ENCODE measurements at regions not wholly inside any gene's neighbourhood (a gene's known extent, or its start where the extent isn't known, plus 50 kb on each side); places are given as distances from the start of the nearest gene placed in this dataset.

DNA sequence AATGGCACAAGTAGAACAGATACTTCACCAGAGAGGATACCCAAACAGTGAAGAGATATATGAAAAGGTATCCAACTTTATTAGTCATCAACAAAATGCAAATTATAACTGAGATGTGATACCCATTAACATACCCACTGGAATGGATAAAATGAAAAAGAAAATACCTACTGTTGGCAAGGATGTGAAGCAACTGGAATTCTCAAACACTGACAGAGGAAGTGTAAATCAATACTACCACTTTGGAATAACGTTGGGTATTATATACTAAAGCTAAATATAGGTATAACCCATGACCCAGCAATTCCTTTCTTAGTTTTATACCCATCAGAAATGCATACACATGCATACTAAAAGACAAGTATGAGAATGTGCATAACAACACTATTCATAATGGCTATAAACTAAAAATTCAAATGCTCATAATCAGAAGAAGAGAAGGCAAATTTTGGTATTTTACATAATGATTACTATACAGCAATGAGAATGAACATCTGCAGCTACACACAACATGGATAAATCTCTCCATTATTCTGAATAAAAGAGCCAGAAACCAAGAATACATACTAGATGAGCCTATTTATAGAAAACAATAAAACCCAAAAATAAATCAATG is 80.6 kb downstream of the RPL27A start:
- Histone ChIP-seq H4K91ac (ENCODE audit: insufficient read length, low read depth, low read length) (no peak overlapping the region), H3K4me1 (ENCODE audit: insufficient read depth, low read length) (peaks cover 8% of the 10 kb centered on the region; the same call in 1 of the 2 replicates), H2AK5ac (ENCODE audit: insufficient read length, low read length) (no peak overlapping the region), H2BK5ac (ENCODE audit: insufficient read length, low read length) (no peak overlapping the region), H3K14ac (ENCODE audit: insufficient read depth, low read length) (no peak overlapping the region), H4K5ac (ENCODE audit: insufficient read length, low read depth, low read length) (no peak overlapping the region), H2BK120ac (ENCODE audit: low read depth, low read length, poor library complexity, severe bottlenecking) (no peak overlapping the region), H3K23ac (ENCODE audit: insufficient read length, low read depth, low read length) (no peak overlapping the region), H3K9ac (ENCODE audit: extremely low read depth, insufficient read length, low read length) (no peak overlapping the region), H2BK20ac (ENCODE audit: low read depth, low read length, poor library complexity, severe bottlenecking) (no peak overlapping the region), H3K18ac (ENCODE audit: insufficient read length, low read depth, low read length) (no peak overlapping the region), H3K56ac (ENCODE audit: insufficient read length, low read depth, low read length) (no peak overlapping the region), H3K4ac (ENCODE audit: low read depth, low read length) (no peak overlapping the region), H3K27me3 (ENCODE audit: insufficient read depth, low read length) (no peaks in the 10 kb centered on the region), H2BK12ac (ENCODE audit: insufficient read length, low read depth, low read length) (no peak overlapping the region), H3K79me1 (ENCODE audit: insufficient read depth, low read depth, low read length, poor library complexity, severe bottlenecking) (no peaks in the 10 kb centered on the region), H3K9me3 (ENCODE audit: control insufficient read depth, low read depth, low read length) (no peaks in the 10 kb centered on the region), H4K20me1 (ENCODE audit: control insufficient read depth, insufficient read depth, insufficient read length) (no peaks in the 10 kb centered on the region), H3T11ph (ENCODE audit: low read length) (no peak overlapping the region), H3K27ac (ENCODE audit: insufficient read length, low read depth, low read length) (no peak overlapping the region), H4K8ac (replicated peaks; ENCODE audit: insufficient read length, low read depth, low read length) (no peak overlapping the region), H3K23me2 (ENCODE audit: insufficient read length, low read depth, low read length, poor library complexity, severe bottlenecking) (no peaks in the 10 kb centered on the region), H3K4me2 (ENCODE audit: insufficient read depth, insufficient read length, low read length) (no peak overlapping the region), H2AFZ (ENCODE audit: low read length) (no peak overlapping the region), H3K79me2 (ENCODE audit: insufficient read depth, low read length) (no peaks in the 10 kb centered on the region), H2BK15ac (ENCODE audit: low read depth, low read length) (no peak overlapping the region)
- Mint-ChIP-seq H3K9me3 (no peaks in the 10 kb centered on the region), H3K27ac (no peak overlapping the region), H3K4me3 (no peak overlapping the region), H3K36me3 (ENCODE audit: insufficient read depth in 1 of 3, low read depth in 3 of 3) (no peaks in the 10 kb centered on the region), H3K4me1 (peaks cover 17 to 20% of the 10 kb centered on the region in 2 experiments), H3K27me3 (ENCODE audit: low read depth) (no peaks in the 10 kb centered on the region)
- no peak for TF ChIP-seq CTCF (conservative IDR thresholded peaks at IDR 0.05)
- DNase-seq, result no peak
- no CpG with 5 or more reads among the region's 1 CpG for WGBS (ENCODE audit: extremely low coverage, insufficient read length, low lambda C conversion rate)

Data from H9 (cell line).